ENCODE measurements at regions not wholly inside any gene's neighbourhood (a gene's known extent, or its start where the extent isn't known, plus 50 kb on each side); places are given as distances from the start of the nearest gene placed in this dataset.

- Histone ChIP-seq H3K27me3 (no peaks in the 10 kb centered on the region), H3K27ac (no peak overlapping the region)
- intact Hi-C loops (cut with DNase I): no loop called here
These were observed 64.5 kb upstream of the STX18 start for GRCh38 chr4:4606321-4606720.

GRCh38 chr4:4605849-4606248 is 64.0 kb upstream of the STX18 start:
- H3K4me3 ChIP-seq: no peak overlapping the region
- no peak for TF ChIP-seq CTCF (IDR thresholded peaks at IDR 0.05)
- H3K27me3 ChIP-seq: no peaks in the 10 kb centered on the region
- no peaks in the 10 kb centered on the region for H3K9me3 ChIP-seq
- H3K27ac ChIP-seq: no peak overlapping the region
- no peak for ATAC-seq
- no peaks in the 10 kb centered on the region for H3K36me3 ChIP-seq
- intact Hi-C loops (cut with DNase I): no loop called here
- no peaks in the 10 kb centered on the region for H3K4me1 ChIP-seq
- no peak for DNase-seq

More at GRCh38 chr4:4606321-4606720, 64.5 kb upstream of the STX18 start:
- no peak for DNase-seq
- ATAC-seq: no peak
- Histone ChIP-seq H3K4me1 (no peaks in the 10 kb centered on the region), H3K4me3 (no peak overlapping the region), H3K9me3 (no peaks in the 10 kb centered on the region), H3K36me3 (no peaks in the 10 kb centered on the region)
- no peak for TF ChIP-seq CTCF (IDR thresholded peaks at IDR 0.05)

GRCh38 chr4:4603592-4603991 is 61.7 kb upstream of the STX18 start:
- intact Hi-C loops (cut with DNase I): no loop called here
- DNase-seq: no peak

GRCh38 chr4:4603067-4603466 is 61.2 kb upstream of the STX18 start:
- H3K9me3 ChIP-seq: no peaks in the 10 kb centered on the region
- no peaks in the 10 kb centered on the region for H3K4me1 ChIP-seq
- H3K27me3 ChIP-seq: no peaks in the 10 kb centered on the region
- H3K4me3 ChIP-seq: no peak overlapping the region
- no peak for TF ChIP-seq CTCF (IDR thresholded peaks at IDR 0.05)
- DNase-seq (no peak), ATAC-seq (no peak)
- intact Hi-C loops (cut with DNase I): no loop called here
- no peak overlapping the region for H3K27ac ChIP-seq
- no peaks in the 10 kb centered on the region for H3K36me3 ChIP-seq

More at GRCh38 chr4:4603592-4603991, 61.7 kb upstream of the STX18 start:
- no peaks in the 10 kb centered on the region for H3K4me1 ChIP-seq
- H3K27ac ChIP-seq: no peak overlapping the region
- H3K4me3 ChIP-seq: no peak overlapping the region
- no peaks in the 10 kb centered on the region for H3K36me3 ChIP-seq
- no peak for ATAC-seq
- no peaks in the 10 kb centered on the region for H3K9me3 ChIP-seq
- no peak for TF ChIP-seq CTCF (IDR thresholded peaks at IDR 0.05)
- no peaks in the 10 kb centered on the region for H3K27me3 ChIP-seq

- no peak for DNase-seq
- H3K27ac ChIP-seq: no peak overlapping the region
- no peaks in the 10 kb centered on the region for H3K27me3 ChIP-seq
- no peaks in the 10 kb centered on the region for H3K4me1 ChIP-seq
- H3K4me3 ChIP-seq: no peak overlapping the region
- ATAC-seq: no peak
- intact Hi-C loops (cut with DNase I): no loop called here
- no peaks in the 10 kb centered on the region for H3K36me3 ChIP-seq
- no peak for TF ChIP-seq CTCF (IDR thresholded peaks at IDR 0.05)
- no peaks in the 10 kb centered on the region for H3K9me3 ChIP-seq
These were observed 60.6 kb upstream of the STX18 start for GRCh38 chr4:4602468-4602867.

GRCh38 chr4:4601803-4602369 is 60.0 kb upstream of the STX18 start:
- no peak for TF ChIP-seq CTCF (IDR thresholded peaks at IDR 0.05)
- Histone ChIP-seq H3K4me1 (no peaks in the 10 kb centered on the region), H3K9me3 (no peaks in the 10 kb centered on the region), H3K27me3 (no peaks in the 10 kb centered on the region), H3K27ac (no peak overlapping the region), H3K36me3 (no peaks in the 10 kb centered on the region), H3K4me3 (no peak overlapping the region)
- intact Hi-C loops (cut with DNase I): no loop called here
- DNase-seq: no peak
- no peak for ATAC-seq

Measured in upper lobe of right lung (tissue), 1 donor.